HG03175 (cell line): ENCODE measurements at regions not wholly inside any gene's neighbourhood (a gene's known extent, or its start where the extent isn't known, plus 50 kb on each side); places are given as distances from the start of the nearest gene placed in this dataset.

Source experiments
- ATAC-seq: cut with Tn5 transposase; IDR thresholded peaks from one replicate; pipeline ENCODE4 v1.9.1; 2021; ENCODE audit warnings: mild to moderate bottlenecking, moderate library complexity; ENCODE audit not compliant: unreplicated experiment

- ATAC-seq, result no peak
These were observed 98.1 kb upstream of the TGFBR2 start for GRCh38 chr3:30508339-30508738.

GRCh38 chr3:30510596-30510995, 95.8 kb upstream of the TGFBR2 start:
- ATAC-seq, result no peak

DNA sequence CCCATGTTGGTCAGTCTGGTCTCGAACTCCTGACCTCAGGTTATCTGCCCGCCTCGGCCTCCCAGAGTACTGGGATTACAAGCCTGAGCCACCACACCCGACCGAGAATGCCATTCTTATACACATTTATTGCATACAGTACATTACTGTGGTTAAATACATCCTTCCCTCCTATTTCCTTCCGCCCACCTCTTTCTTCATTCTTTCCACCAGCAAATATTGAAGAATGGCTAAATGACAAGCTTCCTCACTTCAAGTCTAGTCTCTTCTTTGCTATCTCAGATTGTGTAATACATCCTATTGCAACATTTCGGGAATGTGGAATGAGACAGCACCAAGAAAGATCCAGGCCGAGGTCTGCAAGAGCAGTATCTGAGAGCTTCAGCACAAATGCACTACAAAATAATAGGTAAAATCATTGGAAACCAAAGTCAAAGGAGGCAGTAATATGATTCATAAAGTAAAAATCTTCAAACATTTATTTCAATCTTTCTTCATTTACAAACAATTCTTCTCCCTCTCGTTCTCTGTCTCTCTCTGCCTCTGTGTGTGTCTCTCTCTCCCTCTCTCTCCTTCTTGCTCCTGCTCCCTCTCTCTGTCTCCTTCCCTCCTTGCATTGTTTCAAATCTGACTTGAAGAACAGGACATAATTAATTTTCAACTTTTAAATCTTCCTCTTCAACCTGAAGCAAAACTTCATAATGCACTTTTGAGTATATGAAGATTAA, 94.7 kb upstream of the TGFBR2 start:
- ATAC-seq, result no peak

GRCh38 chr3:30512576-30512975, 93.8 kb upstream of the TGFBR2 start:
- ATAC-seq, result no peak

DNA sequence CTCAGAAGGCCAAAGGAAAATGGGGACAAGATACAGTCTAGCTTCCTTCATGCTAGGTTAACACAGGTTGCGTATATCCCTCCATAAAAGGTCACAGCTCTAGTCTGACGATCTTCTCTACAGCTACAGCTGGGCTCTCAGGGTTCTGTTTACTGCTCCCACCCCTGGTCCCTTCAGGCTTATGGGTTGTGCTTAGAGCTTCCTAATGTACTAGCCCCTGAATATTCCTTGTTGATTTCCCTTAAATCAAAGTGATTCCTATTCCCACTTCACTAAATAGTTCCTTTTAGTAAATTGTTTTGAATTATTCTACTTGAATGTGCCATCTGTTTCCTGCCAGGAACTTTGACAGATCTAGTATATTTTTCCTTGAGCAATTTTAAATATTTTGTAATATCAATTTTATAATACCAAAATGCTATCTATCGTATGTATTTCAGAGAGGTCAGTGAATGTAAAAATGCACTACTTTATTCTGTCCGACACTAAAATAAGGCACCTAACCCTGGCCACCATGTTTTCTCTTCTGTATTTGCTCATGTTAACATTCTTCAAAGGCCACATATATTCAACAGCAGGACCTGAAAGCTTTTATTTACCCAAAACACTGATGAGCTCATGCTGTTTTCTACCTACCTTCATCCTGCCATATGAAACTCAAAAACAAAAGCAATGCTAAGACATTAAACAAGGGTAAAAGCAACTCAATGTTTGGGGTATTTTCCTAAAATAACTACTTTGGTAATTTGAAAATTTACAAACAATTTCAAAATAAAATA, 92.8 kb upstream of the TGFBR2 start:
- ATAC-seq, result no peak

DNA sequence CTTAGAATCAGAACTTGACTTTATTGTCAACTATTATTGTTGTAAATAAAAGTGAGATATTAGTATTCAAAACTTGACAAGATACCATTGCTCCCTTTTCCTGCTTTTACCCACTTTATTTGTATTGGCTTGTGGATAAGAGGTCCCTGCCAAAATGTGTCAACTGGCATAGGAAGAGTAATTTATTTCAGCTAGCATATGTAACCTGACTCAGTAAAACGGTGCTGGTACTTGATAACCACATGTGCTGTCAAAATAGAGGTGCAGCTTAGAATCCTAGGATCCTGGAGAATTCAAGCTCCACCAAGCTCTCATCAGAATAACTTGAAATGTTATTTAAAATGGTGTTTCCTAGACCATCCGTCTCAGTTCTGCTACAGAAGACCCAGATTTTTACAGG, 90.2 kb upstream of the TGFBR2 start:
- no peak for ATAC-seq

- ATAC-seq, result no peak
These were observed 88.1 kb upstream of the TGFBR2 start for GRCh38 chr3:30518181-30518864.

GRCh38 chr3:30518872-30519271, 87.5 kb upstream of the TGFBR2 start:
- no peak for ATAC-seq

DNA sequence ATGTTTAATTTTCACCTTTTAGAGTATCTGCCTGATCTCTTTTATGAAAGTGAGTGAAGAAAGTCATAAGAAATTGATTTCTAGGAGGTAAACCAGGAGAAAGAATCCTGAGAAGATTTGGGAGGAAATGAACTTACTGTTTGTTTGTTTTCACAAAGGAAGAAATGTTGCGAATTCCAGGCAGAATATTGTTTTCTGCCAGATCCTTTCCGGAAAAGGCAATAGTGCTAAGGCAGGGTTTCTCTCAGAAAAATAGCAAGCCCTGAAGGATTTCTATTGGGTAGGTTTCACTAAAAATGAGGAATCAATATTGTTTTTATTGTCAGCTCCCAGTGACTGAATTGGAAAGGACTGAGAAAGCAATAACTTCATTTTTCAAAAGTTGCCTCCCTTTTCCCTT, 85.7 kb upstream of the TGFBR2 start:
- ATAC-seq, result no peak

DNA sequence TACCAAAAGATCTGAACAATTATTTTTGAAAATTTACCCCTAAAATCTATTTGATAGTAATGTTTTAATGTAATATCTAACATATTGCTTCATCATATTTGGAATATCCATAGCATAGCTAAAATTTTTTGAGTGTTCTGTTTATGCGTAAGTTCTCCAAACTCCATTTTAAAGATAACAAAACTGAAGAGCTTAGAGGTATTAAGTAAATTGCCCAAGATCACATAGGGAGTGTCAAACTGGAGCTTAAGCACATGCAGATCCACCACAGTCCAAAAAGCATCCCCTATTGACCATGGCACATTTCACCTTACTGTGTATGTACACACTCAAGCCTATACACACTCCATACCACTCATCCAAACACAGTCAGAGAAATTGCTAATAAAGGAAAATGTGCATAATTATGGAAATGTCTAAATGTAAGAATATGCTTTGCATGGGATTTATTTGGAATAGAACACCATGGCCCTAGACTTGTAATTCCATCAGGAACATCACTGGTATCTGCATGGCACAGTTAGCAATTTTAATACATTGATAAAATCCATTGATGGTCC, 85.2 kb upstream of the TGFBR2 start:
- no peak for ATAC-seq

GRCh38 chr3:30522476-30522875, 83.9 kb upstream of the TGFBR2 start:
- no peak for ATAC-seq

DNA sequence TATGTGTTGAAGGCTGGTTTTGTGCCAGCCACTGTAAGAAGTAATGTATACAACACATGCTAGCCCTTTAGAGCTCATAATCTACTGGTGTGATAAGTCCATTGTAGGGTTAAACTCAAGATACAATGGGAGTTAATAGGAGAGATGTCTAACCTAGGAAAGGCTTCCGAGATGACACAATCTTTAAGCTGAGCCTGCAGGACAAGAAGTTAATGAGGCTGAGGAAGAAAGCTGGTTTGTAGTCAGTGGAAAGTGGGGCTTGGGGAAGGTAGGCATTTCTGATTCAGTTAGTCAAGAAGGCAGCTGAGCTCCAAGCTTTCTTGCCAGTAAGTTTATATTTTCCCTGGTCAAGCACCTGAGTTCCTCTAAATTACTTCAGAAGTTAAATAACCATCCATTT, 83.0 kb upstream of the TGFBR2 start:
- ATAC-seq, result no peak

- ATAC-seq, result no peak
These were observed 81.9 kb upstream of the TGFBR2 start for GRCh38 chr3:30524357-30525040.

GRCh38 chr3:30526031-30526430, 80.4 kb upstream of the TGFBR2 start:
- no peak for ATAC-seq

DNA sequence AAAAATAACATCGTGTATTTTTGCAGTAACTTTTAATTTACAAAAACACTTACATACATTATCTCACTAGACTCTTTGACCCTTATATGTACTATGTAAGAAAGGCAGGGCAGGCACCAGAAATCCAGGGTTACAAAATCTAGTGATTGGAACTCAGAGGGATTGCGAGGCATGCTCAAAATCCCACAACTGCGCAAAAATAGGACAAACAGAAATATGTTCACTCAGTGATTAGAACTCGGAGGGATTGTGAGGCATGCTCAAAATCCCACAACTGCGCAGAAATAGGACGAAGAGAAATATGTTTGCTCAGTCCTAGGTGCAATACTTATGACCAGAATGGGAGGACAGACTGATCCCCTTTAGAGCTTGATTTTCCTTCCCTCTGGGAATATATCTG, 79.2 kb upstream of the TGFBR2 start:
- ATAC-seq, result no peak

GRCh38 chr3:30527720-30528119, 78.7 kb upstream of the TGFBR2 start:
- no peak for ATAC-seq

- ATAC-seq, result no peak
These were observed 76.3 kb upstream of the TGFBR2 start for GRCh38 chr3:30530084-30530483.

- ATAC-seq, result no peak
These were observed 75.3 kb upstream of the TGFBR2 start for GRCh38 chr3:30531017-30531570.

DNA sequence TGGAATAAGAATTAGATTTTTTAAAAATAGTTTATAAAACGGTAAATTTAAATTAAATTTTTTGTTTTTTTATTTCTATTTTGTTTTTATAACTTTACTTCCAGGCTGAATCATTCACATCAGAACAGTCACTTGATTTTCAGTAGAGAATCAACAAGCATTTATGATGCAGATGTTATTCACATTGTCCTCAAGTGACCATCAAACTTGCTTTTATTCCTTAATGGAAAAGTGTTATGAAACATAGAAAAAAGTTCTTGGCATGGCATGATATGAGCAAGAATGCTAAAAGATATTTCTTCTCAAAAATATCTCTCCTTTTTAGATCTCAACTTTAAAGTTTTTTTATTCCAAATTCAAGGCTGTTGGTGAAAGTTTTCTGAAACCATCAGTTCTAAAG, 70.9 kb upstream of the TGFBR2 start:
- ATAC-seq, result no peak

DNA sequence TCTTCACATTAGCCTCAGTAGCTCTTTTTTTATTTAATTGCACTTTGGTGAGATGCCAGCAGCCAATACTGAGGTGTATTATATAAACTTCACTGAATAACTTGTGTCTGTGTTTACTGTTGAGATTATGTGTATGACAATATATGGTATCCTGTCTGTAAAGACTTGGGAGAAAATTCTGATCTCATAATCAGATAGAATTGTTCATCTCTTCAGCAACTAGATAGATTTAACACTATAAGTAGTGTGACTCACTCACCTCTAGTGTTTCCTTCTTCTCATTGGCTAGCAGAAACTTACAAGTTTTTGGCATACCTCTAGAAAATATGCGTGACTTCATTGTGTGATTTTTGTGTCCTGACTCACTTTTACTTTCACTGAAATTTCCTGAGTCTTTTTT, 67.6 kb upstream of the TGFBR2 start:
- ATAC-seq, result no peak

DNA sequence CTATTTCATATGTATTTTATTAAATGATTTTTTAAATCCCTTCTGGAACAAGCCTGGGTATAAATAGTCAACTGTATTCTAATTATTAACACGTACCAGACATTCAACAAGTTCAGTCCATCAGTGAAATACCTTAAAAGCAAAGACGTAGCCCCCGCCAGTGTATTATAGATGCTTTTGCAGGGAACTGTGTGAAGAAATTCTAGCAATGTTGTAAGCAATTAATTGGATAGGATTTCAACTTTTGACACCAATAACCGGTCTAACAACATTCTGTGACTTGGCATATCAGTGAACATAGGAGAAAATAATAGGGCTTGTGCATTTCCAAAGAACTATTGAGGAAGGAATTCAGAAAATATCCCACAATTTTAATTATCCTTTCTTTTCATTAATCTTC, 67.2 kb upstream of the TGFBR2 start:
- ATAC-seq, result no peak
